GM06990 (cell line): ENCODE measurements at regions not wholly inside any gene's neighbourhood (a gene's known extent, or its start where the extent isn't known, plus 50 kb on each side); places are given as distances from the start of the nearest gene placed in this dataset.

Experiments
- DNase-seq: peaks from one replicate; pipeline ENCODE4 v3.0.0-alpha.2; 2011; ENCODE audit not compliant: insufficient read length; ENCODE audit errors: extremely low read depth
- H3K27me3 ChIP-seq: replicated peaks from 2 replicates; pipeline ENCODE4 v1.6.0; 2011; ENCODE audit warnings: low read length; ENCODE audit not compliant: control insufficient read depth, insufficient read depth
- H3K36me3 ChIP-seq: 2 replicates; pipeline ENCODE4 v1.5.1; 2011; ENCODE audit warnings: low read length; ENCODE audit not compliant: control insufficient read depth, insufficient read depth
- H3K4me3 ChIP-seq: replicated peaks from 2 replicates; pipeline ENCODE4 v1.5.1; 2011; ENCODE audit warnings: low read depth, mild to moderate bottlenecking, control low read depth, low read length
- TF ChIP-seq, protein P1 (sequence below): IDR thresholded peaks from 2 replicates; pipeline ENCODE4 v1.5.1; 2011; ENCODE audit warnings: low read length, control low read depth, mild to moderate bottlenecking, inconsistent platforms; ENCODE audit not compliant: insufficient read depth, poor library complexity, severe bottlenecking

DNA sequence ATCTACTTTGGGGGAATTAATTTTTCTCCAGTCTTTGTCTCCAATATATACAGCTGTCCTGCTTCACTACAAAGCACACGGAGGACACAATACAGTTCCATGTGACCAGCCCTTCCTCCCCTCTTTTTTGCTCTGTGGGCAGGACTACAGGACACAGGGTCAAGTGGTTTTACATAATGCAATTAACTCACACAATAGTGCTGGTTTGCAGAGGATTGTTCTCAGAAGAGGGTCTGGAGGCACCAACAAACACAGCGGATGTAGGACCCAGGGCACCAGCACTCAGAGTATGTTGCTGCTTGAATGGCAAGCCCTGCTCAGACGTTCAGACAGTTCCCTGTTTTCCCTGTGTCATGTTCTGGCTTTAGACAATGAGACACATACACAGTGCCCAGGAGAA is 52.0 kb upstream of the NPTX2 start:
- DNase-seq: no peak
- H3K27me3 ChIP-seq: no peaks in the 10 kb centered on the region
- no peaks in the 10 kb centered on the region for H3K36me3 ChIP-seq
- no peak overlapping the region for H3K4me3 ChIP-seq
- TF ChIP-seq, protein P1, sequence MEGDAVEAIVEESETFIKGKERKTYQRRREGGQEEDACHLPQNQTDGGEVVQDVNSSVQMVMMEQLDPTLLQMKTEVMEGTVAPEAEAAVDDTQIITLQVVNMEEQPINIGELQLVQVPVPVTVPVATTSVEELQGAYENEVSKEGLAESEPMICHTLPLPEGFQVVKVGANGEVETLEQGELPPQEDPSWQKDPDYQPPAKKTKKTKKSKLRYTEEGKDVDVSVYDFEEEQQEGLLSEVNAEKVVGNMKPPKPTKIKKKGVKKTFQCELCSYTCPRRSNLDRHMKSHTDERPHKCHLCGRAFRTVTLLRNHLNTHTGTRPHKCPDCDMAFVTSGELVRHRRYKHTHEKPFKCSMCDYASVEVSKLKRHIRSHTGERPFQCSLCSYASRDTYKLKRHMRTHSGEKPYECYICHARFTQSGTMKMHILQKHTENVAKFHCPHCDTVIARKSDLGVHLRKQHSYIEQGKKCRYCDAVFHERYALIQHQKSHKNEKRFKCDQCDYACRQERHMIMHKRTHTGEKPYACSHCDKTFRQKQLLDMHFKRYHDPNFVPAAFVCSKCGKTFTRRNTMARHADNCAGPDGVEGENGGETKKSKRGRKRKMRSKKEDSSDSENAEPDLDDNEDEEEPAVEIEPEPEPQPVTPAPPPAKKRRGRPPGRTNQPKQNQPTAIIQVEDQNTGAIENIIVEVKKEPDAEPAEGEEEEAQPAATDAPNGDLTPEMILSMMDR: no peak

DNA sequence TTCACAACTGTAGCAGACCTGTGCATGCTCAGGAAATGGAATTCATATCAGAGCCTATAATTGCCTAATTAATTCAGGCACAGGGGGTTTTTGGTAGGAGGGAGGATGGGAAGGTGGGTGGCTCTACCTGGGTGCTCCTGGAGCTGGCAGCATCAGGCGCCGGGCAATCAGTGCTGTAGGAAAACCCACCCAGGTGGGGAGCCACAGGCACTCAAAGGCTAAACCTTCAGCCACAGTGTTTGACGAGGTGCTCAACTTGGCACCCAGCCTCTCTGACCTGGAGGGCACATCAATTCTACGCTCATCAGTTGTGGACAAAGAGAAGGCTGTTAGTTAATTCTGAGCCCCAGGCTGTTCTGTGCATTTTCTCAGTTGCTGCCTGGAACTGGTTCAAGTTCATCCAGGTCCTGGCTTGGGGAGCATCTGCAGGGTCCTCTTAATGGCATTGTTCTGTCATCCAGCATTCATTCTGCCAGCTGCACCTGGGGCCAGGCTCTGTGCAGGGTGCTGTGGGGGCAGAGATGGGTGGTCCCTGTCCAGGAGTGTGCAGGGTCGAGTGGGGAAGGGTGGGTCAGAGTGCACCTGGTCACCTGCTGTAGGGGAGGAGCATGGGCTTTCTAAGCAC is 54.1 kb upstream of the NPTX2 start:
- Histone ChIP-seq H3K4me3 (no peak overlapping the region), H3K27me3 (no peaks in the 10 kb centered on the region), H3K36me3 (no peaks in the 10 kb centered on the region)
- TF ChIP-seq, protein P1: no peak
- no peak for DNase-seq

GRCh38 chr7:98562381-98562823 is 54.7 kb upstream of the NPTX2 start:
- no peak for DNase-seq
- H3K4me3 ChIP-seq: no peak overlapping the region
- no peaks in the 10 kb centered on the region for H3K36me3 ChIP-seq
- no peaks in the 10 kb centered on the region for H3K27me3 ChIP-seq
- TF ChIP-seq, protein P1: no peak

DNA sequence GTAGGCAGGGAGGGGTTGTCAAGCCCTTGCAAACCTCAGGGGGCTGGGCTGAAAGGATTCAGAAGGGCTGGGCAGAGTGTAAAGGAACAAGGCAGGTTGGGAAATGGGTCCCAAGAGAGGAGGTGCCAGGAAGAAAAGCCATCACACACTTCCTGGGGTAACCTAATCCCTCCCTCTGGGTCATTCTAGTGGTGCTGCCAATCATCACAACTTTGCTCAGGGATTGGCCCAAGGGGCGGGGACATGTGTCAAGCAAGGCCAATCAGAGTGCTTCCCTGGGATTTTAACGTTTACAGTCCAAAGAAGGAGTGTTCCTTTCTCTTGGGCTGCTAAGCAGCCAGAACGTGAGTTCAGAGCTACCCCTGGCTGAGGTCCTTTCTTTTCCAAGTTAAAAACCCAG is 57.1 kb upstream of the NPTX2 start:
- Histone ChIP-seq H3K27me3 (no peaks in the 10 kb centered on the region), H3K4me3 (no peak overlapping the region), H3K36me3 (no peaks in the 10 kb centered on the region)
- TF ChIP-seq, protein P1: no peak
- DNase-seq: no peak

GRCh38 chr7:98559219-98559618 is 57.9 kb upstream of the NPTX2 start:
- TF ChIP-seq, protein P1: no peak
- Histone ChIP-seq H3K4me3 (no peak overlapping the region), H3K27me3 (no peaks in the 10 kb centered on the region), H3K36me3 (no peaks in the 10 kb centered on the region)
- DNase-seq: no peak
